PC-9 (cell line): ENCODE measurements at regions not wholly inside any gene's neighbourhood (a gene's known extent, or its start where the extent isn't known, plus 50 kb on each side); places are given as distances from the start of the nearest gene placed in this dataset.
"Not testable (repeated sequence)": the region's sequence is repeated elsewhere in the genome, so short reads cannot be mapped to it uniquely, and the experiment has no call there.

ENCODE experiments used
- CTCF ChIP-seq: fragments of 200-600 bp; sonication (generic); conservative IDR thresholded peaks from 2 replicates; pipeline ENCODE4 v1.6.1; 2017; ENCODE audit warnings: mixed run types, antibody characterized with exemption, mild to moderate bottlenecking, moderate library complexity
- EZH2 ChIP-seq: fragments of 200-600 bp; sonication (generic); IDR thresholded peaks from 2 replicates; pipeline ENCODE4 v1.8.0; 2017; ENCODE audit warnings: antibody characterized with exemption, low read depth

DNA sequence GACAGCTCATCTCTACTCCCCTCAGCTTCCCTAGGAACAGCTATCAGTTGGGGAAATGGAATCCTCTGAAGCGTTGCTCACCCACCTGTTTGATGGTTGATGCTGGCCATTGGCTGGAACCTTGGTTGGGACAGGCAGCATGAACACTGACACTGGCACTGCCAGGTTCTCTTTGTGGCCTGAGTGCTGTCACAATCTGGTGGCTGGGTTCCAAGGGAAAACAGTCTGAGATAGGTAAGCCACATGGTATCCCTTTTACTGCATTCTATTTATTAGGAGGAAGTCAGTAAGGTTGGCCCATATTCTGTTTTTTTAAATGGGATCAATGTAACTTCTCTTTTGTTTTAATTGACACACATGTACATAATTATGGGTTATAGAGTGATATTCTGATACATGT is 107.0 kb upstream of the ZNF519 start:
- not testable (repeated sequence) for TF ChIP-seq CTCF, EZH2
